ENCODE measurements at regions not wholly inside any gene's neighbourhood (a gene's known extent, or its start where the extent isn't known, plus 50 kb on each side); places are given as distances from the start of the nearest gene placed in this dataset.

- Histone ChIP-seq H3K9me3 (ENCODE audit: low read depth, low read length) (no peaks in the 10 kb centered on the region), H3K27ac (no peak overlapping the region), H3K36me3 (ENCODE audit: insufficient read depth, low read length) (no peaks in the 10 kb centered on the region), H3K4me3 (no peak overlapping the region), H3K9ac (ENCODE audit: insufficient read length) (no peak overlapping the region)
- no peak for TF ChIP-seq EZH2 (IDR thresholded peaks at IDR 0.05)
- TF ChIP-seq POLR2AphosphoS5 (IDR thresholded peaks at IDR 0.05; ENCODE audit: borderline replicate concordance, low read depth, low read length): no peak
- no peak for TF ChIP-seq FOXP2 (optimal IDR thresholded peaks at IDR 0.05; ENCODE audit: control extremely low read depth, extremely low read length, insufficient read depth)
- DNase-seq (ENCODE audit: low read depth, low spot score): no peak
These were observed 228.3 kb downstream of the KLF5 start for GRCh38 chr13:73286942-73287620.

- Histone ChIP-seq H3K9me3 (ENCODE audit: low read depth, low read length) (no peaks in the 10 kb centered on the region), H3K36me3 (ENCODE audit: insufficient read depth, low read length) (no peaks in the 10 kb centered on the region), H3K4me3 (no peak overlapping the region), H3K9ac (ENCODE audit: insufficient read length) (no peak overlapping the region), H3K27ac (no peak overlapping the region)
- no peak for DNase-seq (ENCODE audit: low read depth, low spot score)
- TF ChIP-seq FOXP2 (optimal IDR thresholded peaks at IDR 0.05; ENCODE audit: control extremely low read depth, extremely low read length, insufficient read depth) (no peak), EZH2 (IDR thresholded peaks at IDR 0.05) (no peak), POLR2AphosphoS5 (IDR thresholded peaks at IDR 0.05; ENCODE audit: borderline replicate concordance, low read depth, low read length) (no peak)
These were observed 227.4 kb downstream of the KLF5 start for GRCh38 chr13:73286177-73286576.

GRCh38 chr13:73284081-73284874 is 225.5 kb downstream of the KLF5 start:
- Histone ChIP-seq H3K9ac (ENCODE audit: insufficient read length) (no peak overlapping the region), H3K9me3 (ENCODE audit: low read depth, low read length) (no peaks in the 10 kb centered on the region), H3K4me3 (no peak overlapping the region), H3K36me3 (ENCODE audit: insufficient read depth, low read length) (no peaks in the 10 kb centered on the region), H3K27ac (no peak overlapping the region)
- no peak for DNase-seq (ENCODE audit: low read depth, low spot score)
- no peak for TF ChIP-seq POLR2AphosphoS5 (IDR thresholded peaks at IDR 0.05; ENCODE audit: borderline replicate concordance, low read depth, low read length)
- no peak for TF ChIP-seq FOXP2 (optimal IDR thresholded peaks at IDR 0.05; ENCODE audit: control extremely low read depth, extremely low read length, insufficient read depth)
- TF ChIP-seq EZH2 (IDR thresholded peaks at IDR 0.05): no peak

- H3K27ac ChIP-seq: no peak overlapping the region
- no peak for DNase-seq (ENCODE audit: low read depth, low spot score)
- H3K9ac ChIP-seq (ENCODE audit: insufficient read length): no peak overlapping the region
- no peak overlapping the region for H3K4me3 ChIP-seq
- H3K36me3 ChIP-seq (ENCODE audit: insufficient read depth, low read length): no peaks in the 10 kb centered on the region
- TF ChIP-seq FOXP2 (optimal IDR thresholded peaks at IDR 0.05; ENCODE audit: control extremely low read depth, extremely low read length, insufficient read depth) (no peak), POLR2AphosphoS5 (IDR thresholded peaks at IDR 0.05; ENCODE audit: borderline replicate concordance, low read depth, low read length) (no peak), EZH2 (IDR thresholded peaks at IDR 0.05) (no peak)
- H3K9me3 ChIP-seq (ENCODE audit: low read depth, low read length): no peaks in the 10 kb centered on the region
These were observed 224.8 kb downstream of the KLF5 start for GRCh38 chr13:73283636-73284035.

GRCh38 chr13:73281746-73282145 is 222.9 kb downstream of the KLF5 start:
- DNase-seq (ENCODE audit: low read depth, low spot score): no peak
- Histone ChIP-seq H3K36me3 (ENCODE audit: insufficient read depth, low read length) (no peaks in the 10 kb centered on the region), H3K9me3 (ENCODE audit: low read depth, low read length) (no peaks in the 10 kb centered on the region), H3K9ac (ENCODE audit: insufficient read length) (no peak overlapping the region), H3K27ac (no peak overlapping the region), H3K4me3 (no peak overlapping the region)
- TF ChIP-seq FOXP2 (optimal IDR thresholded peaks at IDR 0.05; ENCODE audit: control extremely low read depth, extremely low read length, insufficient read depth) (no peak), POLR2AphosphoS5 (IDR thresholded peaks at IDR 0.05; ENCODE audit: borderline replicate concordance, low read depth, low read length) (no peak), EZH2 (IDR thresholded peaks at IDR 0.05) (no peak)

- H3K9me3 ChIP-seq (ENCODE audit: low read depth, low read length): no peaks in the 10 kb centered on the region
- H3K4me3 ChIP-seq: no peak overlapping the region
- H3K9ac ChIP-seq (ENCODE audit: insufficient read length): no peak overlapping the region
- DNase-seq (ENCODE audit: low read depth, low spot score): no peak
- H3K27ac ChIP-seq: no peak overlapping the region
- TF ChIP-seq POLR2AphosphoS5 (IDR thresholded peaks at IDR 0.05; ENCODE audit: borderline replicate concordance, low read depth, low read length) (no peak), FOXP2 (optimal IDR thresholded peaks at IDR 0.05; ENCODE audit: control extremely low read depth, extremely low read length, insufficient read depth) (no peak), EZH2 (IDR thresholded peaks at IDR 0.05) (no peak)
- H3K36me3 ChIP-seq (ENCODE audit: insufficient read depth, low read length): no peaks in the 10 kb centered on the region
These were observed 219.4 kb downstream of the KLF5 start for GRCh38 chr13:73278186-73278585.

- no peak for DNase-seq (ENCODE audit: low read depth, low spot score)
- Histone ChIP-seq H3K36me3 (ENCODE audit: insufficient read depth, low read length) (no peaks in the 10 kb centered on the region), H3K4me3 (no peak overlapping the region), H3K9ac (ENCODE audit: insufficient read length) (no peak overlapping the region), H3K27ac (no peak overlapping the region), H3K9me3 (ENCODE audit: low read depth, low read length) (no peaks in the 10 kb centered on the region)
- TF ChIP-seq POLR2AphosphoS5 (IDR thresholded peaks at IDR 0.05; ENCODE audit: borderline replicate concordance, low read depth, low read length) (no peak), FOXP2 (optimal IDR thresholded peaks at IDR 0.05; ENCODE audit: control extremely low read depth, extremely low read length, insufficient read depth) (no peak), EZH2 (IDR thresholded peaks at IDR 0.05) (no peak)
These were observed 216.4 kb downstream of the KLF5 start for GRCh38 chr13:73275163-73275562.

- no peak for TF ChIP-seq FOXP2 (optimal IDR thresholded peaks at IDR 0.05; ENCODE audit: control extremely low read depth, extremely low read length, insufficient read depth)
- no peak for TF ChIP-seq POLR2AphosphoS5 (IDR thresholded peaks at IDR 0.05; ENCODE audit: borderline replicate concordance, low read depth, low read length)
- no peak for TF ChIP-seq EZH2 (IDR thresholded peaks at IDR 0.05)
- Histone ChIP-seq H3K9ac (ENCODE audit: insufficient read length) (no peak overlapping the region), H3K27ac (no peak overlapping the region), H3K4me3 (no peak overlapping the region), H3K9me3 (ENCODE audit: low read depth, low read length) (no peaks in the 10 kb centered on the region), H3K36me3 (ENCODE audit: insufficient read depth, low read length) (no peaks in the 10 kb centered on the region)
- no peak for DNase-seq (ENCODE audit: low read depth, low spot score)
These were observed 215.3 kb downstream of the KLF5 start for GRCh38 chr13:73274147-73274546.

Measured in SK-N-MC (cell line).